ENCODE measurements at regions not wholly inside any gene's neighbourhood (a gene's known extent, or its start where the extent isn't known, plus 50 kb on each side); places are given as distances from the start of the nearest gene placed in this dataset.
"Not testable (repeated sequence)": the region's sequence is repeated elsewhere in the genome, so short reads cannot be mapped to it uniquely, and the experiment has no call there.

DNA sequence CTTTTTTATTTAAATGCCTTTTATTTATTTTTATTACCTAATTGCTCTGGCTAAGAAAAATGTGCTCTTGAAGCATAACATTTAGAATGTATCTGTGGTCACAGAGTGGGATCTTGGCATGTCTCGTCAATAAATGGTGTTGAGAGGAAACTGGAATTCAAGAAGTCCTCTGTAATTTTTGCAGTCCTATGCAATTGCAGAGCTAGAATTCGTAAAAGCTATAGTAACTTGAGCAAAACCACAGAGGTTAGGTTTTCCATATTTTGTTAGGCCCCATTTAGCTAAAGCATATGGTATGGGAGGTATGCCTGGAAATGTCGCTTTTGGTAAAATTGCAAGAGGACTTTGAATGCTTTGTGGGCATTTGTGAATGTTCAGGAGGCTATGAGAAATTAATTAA lies 466.7 kb upstream of the NFIA start:
- Histone ChIP-seq H3K4me1 (ENCODE audit: control insufficient read depth in 1 of 2, insufficient read depth in 1 of 2, low read depth in 1 of 2, low read length in 1 of 2) (no peaks in the 10 kb centered on the region), H3K4me3 (ENCODE audit: low read depth in 1 of 2, low read length in 1 of 2) (no peak overlapping the region), H3K27me3 (peaks cover 7% of the 10 kb centered on the region), H3K36me3 (no peaks in the 10 kb centered on the region), H3K27ac (no peak overlapping the region), H3K9me3 (no peaks in the 10 kb centered on the region)
- TF ChIP-seq, protein P1, sequence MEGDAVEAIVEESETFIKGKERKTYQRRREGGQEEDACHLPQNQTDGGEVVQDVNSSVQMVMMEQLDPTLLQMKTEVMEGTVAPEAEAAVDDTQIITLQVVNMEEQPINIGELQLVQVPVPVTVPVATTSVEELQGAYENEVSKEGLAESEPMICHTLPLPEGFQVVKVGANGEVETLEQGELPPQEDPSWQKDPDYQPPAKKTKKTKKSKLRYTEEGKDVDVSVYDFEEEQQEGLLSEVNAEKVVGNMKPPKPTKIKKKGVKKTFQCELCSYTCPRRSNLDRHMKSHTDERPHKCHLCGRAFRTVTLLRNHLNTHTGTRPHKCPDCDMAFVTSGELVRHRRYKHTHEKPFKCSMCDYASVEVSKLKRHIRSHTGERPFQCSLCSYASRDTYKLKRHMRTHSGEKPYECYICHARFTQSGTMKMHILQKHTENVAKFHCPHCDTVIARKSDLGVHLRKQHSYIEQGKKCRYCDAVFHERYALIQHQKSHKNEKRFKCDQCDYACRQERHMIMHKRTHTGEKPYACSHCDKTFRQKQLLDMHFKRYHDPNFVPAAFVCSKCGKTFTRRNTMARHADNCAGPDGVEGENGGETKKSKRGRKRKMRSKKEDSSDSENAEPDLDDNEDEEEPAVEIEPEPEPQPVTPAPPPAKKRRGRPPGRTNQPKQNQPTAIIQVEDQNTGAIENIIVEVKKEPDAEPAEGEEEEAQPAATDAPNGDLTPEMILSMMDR (IDR thresholded peaks at IDR 0.05): no peak

DNA sequence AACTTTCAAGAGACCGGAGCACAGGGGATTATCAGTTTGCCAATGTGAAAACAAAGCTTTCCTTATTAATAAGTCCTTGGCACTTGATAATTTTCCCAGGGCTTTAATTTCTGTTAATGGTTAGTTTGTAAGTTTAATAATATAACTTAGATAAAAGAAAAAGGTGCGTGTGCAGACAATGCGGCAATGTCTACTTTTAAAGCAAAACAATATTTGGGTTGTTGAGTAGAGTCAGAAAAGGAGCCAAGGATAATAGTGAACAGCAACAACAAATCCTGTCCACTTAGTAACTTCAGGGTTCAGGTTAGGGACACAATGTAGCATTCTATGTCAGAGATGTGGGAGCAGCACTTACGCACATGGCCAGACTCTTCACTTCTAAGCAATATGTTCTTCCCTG lies 469.6 kb upstream of the NFIA start:
- Histone ChIP-seq H3K27me3 (no peaks in the 10 kb centered on the region), H3K27ac (no peak overlapping the region), H3K4me1 (ENCODE audit: control insufficient read depth in 1 of 2, insufficient read depth in 1 of 2, low read depth in 1 of 2, low read length in 1 of 2) (no peaks in the 10 kb centered on the region), H3K36me3 (no peaks in the 10 kb centered on the region), H3K4me3 (ENCODE audit: low read depth in 1 of 2, low read length in 1 of 2) (no peak overlapping the region), H3K9me3 (no peaks in the 10 kb centered on the region)
- TF ChIP-seq, protein P1 (IDR thresholded peaks at IDR 0.05): no peak

DNA sequence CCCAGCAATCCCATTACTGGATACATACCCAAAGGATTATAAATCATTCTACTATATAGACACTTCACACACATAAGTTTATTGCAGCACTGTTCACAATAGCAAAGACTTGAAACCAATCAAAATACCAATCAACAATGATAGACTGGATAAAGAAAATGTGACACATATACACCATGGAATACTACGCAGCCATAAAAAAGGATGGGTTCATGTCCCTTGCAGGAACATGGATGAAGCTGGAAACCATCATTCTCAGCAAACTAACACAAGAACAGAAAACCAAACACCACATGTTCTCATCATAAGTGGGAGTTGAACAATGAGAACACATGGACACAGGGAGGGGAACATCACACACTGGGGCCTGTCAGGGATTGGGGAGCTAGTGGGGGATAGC lies 475.4 kb upstream of the NFIA start:
- not testable (repeated sequence) for H3K36me3 ChIP-seq; H3K9me3 ChIP-seq; H3K27me3 ChIP-seq; H3K4me3 ChIP-seq (ENCODE audit: low read depth in 1 of 2, low read length in 1 of 2); H3K4me1 ChIP-seq (ENCODE audit: control insufficient read depth in 1 of 2, insufficient read depth in 1 of 2, low read depth in 1 of 2, low read length in 1 of 2); H3K27ac ChIP-seq

DNA sequence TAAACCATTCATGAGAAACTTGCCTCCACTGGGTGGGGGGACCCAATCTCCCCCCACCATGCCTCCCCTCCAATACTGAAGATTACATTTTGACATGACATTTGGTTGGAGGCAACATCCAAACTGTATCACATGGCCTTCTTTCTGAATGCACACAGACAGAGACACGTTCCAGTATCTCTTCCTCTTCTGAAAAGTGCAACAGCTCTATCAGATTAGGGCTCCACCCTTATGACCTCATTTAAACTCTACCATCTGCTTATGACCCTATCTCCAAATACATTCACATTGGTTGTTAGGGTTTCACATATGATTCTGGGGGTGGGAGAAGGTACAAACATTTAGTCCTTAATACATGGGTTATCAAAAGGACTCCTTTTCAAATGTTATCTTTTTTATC lies 481.8 kb upstream of the NFIA start:
- H3K9me3 ChIP-seq: no peaks in the 10 kb centered on the region
- H3K27ac ChIP-seq: no peak overlapping the region
- TF ChIP-seq, protein P1 (IDR thresholded peaks at IDR 0.05): no peak
- no peaks in the 10 kb centered on the region for H3K4me1 ChIP-seq (ENCODE audit: control insufficient read depth in 1 of 2, insufficient read depth in 1 of 2, low read depth in 1 of 2, low read length in 1 of 2)
- H3K4me3 ChIP-seq (ENCODE audit: low read depth in 1 of 2, low read length in 1 of 2): no peak overlapping the region
- H3K27me3 ChIP-seq: no peaks in the 10 kb centered on the region
- H3K36me3 ChIP-seq: no peaks in the 10 kb centered on the region

DNA sequence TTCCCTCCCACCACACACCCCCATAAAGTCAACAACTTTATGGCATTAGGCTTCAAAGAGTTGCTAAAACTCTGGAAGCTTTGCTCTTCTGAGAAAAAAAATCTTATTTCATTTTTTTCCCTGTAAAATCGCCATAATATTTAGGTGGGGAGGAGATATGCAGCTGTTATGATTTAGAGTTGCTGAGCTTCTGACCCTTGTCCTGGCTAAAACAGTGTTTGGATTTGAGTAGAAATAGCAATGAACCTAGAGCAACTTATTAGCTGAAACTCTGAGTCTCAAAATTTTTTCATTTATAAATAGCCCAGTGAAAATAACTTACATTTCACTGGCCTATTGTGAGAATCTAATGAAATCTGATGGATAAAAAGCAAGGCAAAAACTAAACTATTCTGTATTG lies 482.8 kb upstream of the NFIA start:
- H3K4me1 ChIP-seq (ENCODE audit: control insufficient read depth in 1 of 2, insufficient read depth in 1 of 2, low read depth in 1 of 2, low read length in 1 of 2): no peaks in the 10 kb centered on the region
- H3K27me3 ChIP-seq: no peaks in the 10 kb centered on the region
- no peak overlapping the region for H3K27ac ChIP-seq
- no peaks in the 10 kb centered on the region for H3K9me3 ChIP-seq
- TF ChIP-seq, protein P1 (IDR thresholded peaks at IDR 0.05): no peak
- H3K36me3 ChIP-seq: no peaks in the 10 kb centered on the region
- no peak overlapping the region for H3K4me3 ChIP-seq (ENCODE audit: low read depth in 1 of 2, low read length in 1 of 2)

DNA sequence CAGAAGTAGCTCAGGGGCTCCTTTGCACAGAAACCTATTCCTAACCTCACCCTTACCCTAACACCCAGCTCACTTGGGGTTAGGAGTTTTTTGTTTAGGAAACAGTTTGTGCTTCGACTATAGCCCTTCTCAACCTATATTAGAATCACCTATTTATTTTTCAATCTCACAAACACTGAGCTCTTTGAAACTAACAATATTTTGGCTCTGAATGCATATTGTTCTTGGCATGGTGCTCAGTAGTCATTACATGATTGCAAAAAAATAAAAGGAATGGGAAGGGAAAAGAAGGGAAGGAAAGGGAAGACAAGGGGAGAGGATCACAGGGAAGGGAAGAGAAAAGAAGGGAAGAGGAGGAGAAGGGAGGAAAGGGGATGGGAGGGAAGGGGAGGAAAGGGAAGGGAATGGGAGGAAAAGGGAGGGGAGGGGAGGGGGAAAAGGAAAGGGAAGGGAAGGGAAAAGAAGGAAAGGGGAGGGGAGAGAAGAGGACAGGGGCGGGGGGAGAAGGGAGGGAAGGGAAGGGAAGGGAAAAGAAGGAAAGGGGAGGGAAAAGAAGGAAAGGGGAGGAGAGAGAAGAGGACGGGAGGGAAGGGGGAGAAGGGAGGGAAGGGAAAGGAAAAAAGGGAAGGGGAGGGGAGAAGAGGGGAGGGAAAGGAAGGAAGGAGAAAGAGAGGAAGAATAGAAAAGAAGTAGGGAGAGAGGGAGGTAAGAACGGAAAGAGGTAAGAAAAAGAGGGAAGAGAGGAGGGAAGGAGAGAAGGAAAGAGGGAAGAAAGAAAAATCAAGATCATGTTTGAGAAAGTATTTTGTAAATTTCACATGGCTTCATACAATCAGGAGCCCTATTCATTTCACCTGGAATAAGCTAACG lies 484.1 kb upstream of the NFIA start:
- H3K9me3 ChIP-seq: no peaks in the 10 kb centered on the region
- H3K4me1 ChIP-seq (ENCODE audit: control insufficient read depth in 1 of 2, insufficient read depth in 1 of 2, low read depth in 1 of 2, low read length in 1 of 2): no peaks in the 10 kb centered on the region
- H3K36me3 ChIP-seq: no peaks in the 10 kb centered on the region
- H3K4me3 ChIP-seq (ENCODE audit: low read depth in 1 of 2, low read length in 1 of 2): no peak overlapping the region
- TF ChIP-seq, protein P1 (IDR thresholded peaks at IDR 0.05): no peak
- no peak overlapping the region for H3K27ac ChIP-seq
- H3K27me3 ChIP-seq: no peaks in the 10 kb centered on the region
